NCI-H226 (cell line): ENCODE measurements at regions not wholly inside any gene's neighbourhood (a gene's known extent, or its start where the extent isn't known, plus 50 kb on each side); places are given as distances from the start of the nearest gene placed in this dataset.
"Not testable (repeated sequence)": the region's sequence is repeated elsewhere in the genome, so short reads cannot be mapped to it uniquely, and the experiment has no call there.

ENCODE experiments used
- DNase-seq: peaks from one replicate; pipeline ENCODE4 v3.0.0-alpha.2; 2015

DNA sequence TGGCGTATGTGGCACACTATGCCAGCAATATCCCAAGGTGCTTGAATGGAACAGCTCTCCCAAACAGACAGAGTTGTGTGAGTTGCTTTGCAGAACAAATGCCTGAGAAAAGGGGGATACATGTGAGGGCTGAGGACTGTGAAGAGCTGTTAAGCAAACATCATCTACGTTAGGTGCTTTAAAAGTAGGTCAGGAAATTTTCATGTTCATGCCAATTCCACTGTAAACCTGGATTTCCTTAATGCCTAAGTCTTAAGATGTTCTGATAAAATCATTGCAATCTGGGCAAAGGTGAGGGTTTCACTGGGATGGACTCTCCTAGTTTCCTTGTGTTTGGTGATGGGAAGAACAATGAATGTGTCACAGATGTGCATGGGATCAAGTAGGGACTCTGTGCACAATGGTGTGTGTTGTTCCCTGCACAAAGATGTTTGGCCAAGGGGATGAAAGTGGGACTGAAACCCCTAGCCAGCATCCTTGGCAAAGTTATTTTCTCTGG lies 227.9 kb downstream of the KTN1 start:
- DNase-seq = no peak

GRCh38 chr14:55813630-55814029 lies 233.6 kb downstream of the KTN1 start:
- no peak for DNase-seq

DNA sequence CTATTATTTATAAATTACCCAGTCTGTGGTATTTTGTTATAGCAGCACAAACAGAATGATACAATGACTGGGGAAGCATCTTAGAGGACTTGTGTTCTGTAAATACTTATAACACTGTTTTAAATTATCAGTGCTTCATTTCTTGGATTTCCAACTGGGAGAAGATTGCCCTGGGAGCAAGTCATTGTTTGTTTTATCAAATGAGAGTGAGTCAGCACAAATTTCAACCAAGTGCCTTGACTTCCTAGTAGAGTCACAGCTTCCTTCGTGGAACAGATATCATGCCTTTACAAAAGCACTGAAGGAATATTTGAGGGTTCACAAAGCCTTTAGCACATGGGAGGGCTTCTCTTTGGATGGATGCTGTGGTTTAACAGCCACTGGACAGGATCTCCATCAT lies 234.1 kb downstream of the KTN1 start:
- DNase-seq = no peak

DNA sequence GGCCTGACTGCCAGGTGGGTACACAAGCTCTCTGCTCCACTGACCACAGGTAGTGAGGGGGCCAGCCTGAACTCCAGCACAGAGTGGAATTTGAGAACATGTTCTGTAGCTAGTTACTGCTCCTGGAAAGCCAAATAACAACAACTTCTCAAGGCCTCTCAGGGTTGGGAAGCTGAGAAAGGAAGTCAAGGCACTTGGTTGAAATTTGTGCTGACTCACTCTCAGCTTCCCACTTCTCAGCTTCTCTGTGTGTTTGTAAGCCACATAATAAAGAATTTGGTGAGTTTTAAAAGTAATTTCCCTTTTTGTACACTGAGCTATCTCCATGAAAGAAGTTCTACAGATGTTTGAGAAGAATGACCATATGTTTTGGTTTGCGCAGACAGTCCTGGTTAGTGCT lies 234.9 kb downstream of the KTN1 start:
- DNase-seq = no peak

- no peak for DNase-seq
Measured at GRCh38 chr14:55816225-55816624, 236.2 kb downstream of the KTN1 start.

GRCh38 chr14:55819610-55820304 lies 239.8 kb downstream of the KTN1 start:
- DNase-seq = no peak

- DNase-seq = no peak
Measured at GRCh38 chr14:55822906-55823305, 242.9 kb downstream of the KTN1 start.

GRCh38 chr14:55832122-55832911 lies 252.3 kb downstream of the KTN1 start:
- no peak for DNase-seq

GRCh38 chr14:55832974-55833373 lies 253.0 kb downstream of the KTN1 start:
- no peak for DNase-seq

DNA sequence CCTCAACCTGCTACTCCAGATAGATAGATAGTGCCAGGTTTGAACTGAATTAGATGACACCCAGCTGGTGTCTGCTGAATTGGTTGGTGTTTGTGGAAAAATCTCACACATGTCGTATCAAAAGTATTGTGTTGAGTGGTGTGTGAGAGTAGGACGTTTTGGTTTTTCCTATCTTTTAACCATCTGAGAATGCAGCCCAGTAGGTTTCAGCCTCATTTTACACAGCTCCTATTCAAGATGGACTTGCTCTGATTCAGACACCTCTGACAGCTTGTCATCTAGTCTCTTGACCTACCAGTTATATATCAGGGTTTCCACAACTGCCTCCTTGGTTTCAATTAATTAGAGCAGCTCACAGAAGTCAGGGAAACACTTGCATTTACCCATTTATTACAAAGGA lies 254.4 kb downstream of the KTN1 start:
- DNase-seq = no peak

DNA sequence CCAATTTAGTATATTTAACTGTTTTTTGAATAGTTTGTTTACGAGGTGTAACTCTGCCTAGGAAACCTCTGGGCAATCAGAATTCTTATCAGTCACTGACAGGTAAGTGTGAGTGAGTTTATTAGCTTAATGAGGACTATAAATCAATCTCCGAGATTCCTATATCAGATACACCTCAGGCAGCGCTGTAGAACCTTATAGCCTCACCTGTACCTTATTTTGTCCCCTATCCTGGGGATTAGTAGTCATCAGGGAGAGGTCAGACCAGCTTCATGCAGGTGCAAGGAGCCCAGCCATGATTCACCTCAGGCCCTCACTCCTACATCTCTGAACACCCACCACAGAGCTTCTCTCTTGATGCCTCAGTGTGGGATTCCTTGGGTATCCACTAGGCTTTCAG lies 256.0 kb downstream of the KTN1 start:
- no peak for DNase-seq

- no peak for DNase-seq
Measured at GRCh38 chr14:55837467-55837866, 257.5 kb downstream of the KTN1 start.

GRCh38 chr14:55838529-55839052 lies 258.6 kb downstream of the KTN1 start:
- DNase-seq = no peak

- not testable (repeated sequence) for DNase-seq
Measured at GRCh38 chr14:55839301-55839947, 259.4 kb downstream of the KTN1 start.

- DNase-seq = no peak
Measured at GRCh38 chr14:55840821-55841220, 260.8 kb downstream of the KTN1 start.

DNA sequence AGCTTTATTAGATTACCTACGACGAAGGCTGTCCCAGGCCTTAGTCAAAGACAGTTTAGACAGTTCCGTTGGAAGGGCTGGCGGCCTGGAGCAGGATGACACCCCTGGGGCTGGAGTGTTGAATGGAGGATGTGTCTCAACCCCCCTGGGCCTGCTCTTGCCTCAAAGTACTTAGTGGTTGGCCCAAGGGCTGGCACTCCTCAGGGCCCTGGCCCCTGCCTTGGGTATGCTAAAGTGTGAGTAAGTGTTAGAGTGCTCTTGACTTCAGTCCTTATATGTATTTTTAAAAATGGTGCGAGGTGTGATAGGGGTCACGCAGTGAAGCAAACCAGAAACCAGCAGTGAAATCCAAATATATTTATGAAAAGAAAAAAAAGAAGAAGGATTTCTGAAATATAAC lies 261.6 kb downstream of the KTN1 start:
- no peak for DNase-seq

- no peak for DNase-seq
Measured at GRCh38 chr14:55843718-55844403, 263.9 kb downstream of the KTN1 start.

DNA sequence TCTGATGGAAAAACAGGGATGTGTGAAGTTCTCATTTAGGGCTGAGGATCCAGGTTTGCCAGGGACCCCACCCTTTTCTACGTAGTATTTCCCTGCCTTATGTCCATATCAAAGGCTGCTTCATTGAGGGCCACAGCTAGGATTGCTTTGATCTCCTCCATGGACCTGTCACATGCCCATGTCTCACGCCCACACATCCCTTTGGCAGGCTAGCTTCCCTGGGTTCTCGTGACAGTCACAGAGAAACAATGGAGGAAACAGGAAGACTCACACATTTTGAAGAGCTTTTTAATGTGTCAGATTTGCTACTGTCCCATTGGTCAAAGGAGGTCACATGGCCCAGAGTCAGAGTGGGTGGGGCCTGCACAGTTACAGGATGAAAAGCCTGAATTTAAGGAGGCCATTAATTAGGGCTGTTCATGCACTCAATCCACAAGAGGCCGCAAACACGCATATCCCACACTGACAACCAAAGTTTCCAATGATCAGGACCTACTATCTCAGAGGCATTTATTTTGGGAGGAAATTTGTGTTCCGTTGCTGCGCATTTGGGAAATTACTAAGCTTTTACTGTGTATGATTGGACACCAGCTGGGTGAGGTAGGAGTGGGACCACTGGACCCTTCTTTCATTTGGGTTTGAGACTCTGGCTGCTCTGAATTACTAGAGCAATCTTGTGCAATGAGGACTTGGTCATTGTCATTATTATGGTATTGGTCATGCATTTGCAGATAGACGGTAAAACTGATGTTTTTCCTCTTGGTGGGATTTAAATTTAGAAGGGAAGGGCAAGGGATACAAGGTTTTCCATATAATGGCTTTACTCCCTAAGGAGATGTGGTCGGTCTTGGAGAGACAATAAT lies 266.2 kb downstream of the KTN1 start:
- no peak for DNase-seq

DNA sequence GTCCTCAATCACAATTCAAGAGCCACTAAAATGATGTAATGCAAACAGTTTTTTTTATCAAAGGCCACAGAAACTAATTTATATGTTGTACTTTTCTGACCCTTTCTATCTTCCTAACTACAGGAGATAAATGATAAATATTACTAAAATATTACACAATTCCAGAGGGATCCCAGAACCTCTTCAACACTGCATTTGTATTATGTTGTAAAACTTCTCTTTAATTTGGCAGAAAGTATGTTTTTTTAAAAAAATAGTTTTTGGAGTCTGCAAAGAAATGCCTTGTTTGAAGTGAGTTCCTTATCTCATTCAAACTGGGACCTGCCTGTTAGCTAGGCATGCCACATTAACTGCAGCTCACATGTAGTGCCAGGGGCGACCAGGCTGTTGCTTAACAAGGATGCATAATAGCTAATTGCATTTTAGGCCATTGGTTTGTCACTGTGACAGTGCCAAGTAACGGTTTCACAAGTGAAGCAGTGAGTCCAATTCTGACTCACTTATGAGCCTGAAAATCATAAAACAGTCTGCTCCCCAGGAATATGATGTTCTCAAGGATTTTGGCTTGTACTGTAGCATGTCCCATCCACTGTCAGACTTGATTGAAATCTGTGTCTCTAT lies 266.9 kb downstream of the KTN1 start:
- no peak for DNase-seq

GRCh38 chr14:55847766-55848165 lies 267.8 kb downstream of the KTN1 start:
- DNase-seq = no peak

DNA sequence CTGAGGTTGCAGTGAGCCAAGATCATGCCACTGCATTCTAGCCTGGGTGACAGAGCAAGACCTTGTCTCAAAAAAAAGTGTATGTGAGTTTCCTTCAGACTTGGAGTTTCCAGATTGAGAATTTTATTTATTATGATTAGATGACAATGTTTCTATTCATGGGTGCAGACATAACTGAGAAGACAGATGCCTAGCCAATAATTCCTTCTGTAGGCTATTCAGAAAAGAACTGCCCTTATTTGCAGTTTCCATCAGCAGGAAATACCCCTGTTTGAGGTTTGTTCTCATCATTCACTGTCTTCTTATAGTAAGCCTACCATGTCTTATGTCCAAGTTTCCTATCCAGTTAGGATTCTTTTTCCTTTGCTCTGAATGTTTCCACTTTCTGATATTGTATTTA lies 269.0 kb downstream of the KTN1 start:
- DNase-seq = no peak

GRCh38 chr14:55849833-55850232 lies 268.4 kb upstream of the PELI2 start:
- DNase-seq = no peak
